NCI-H1092 treated with DMSO at 0.1 percent for 48 hours (cell line): ENCODE measurements at regions not wholly inside any gene's neighbourhood (a gene's known extent, or its start where the extent isn't known, plus 50 kb on each side); places are given as distances from the start of the nearest gene placed in this dataset.
A peak's percentile ranks its signal among the peaks of the same experiment; 100 is the strongest.
"Not testable (repeated sequence)": the region's sequence is repeated elsewhere in the genome, so short reads cannot be mapped to it uniquely, and the experiment has no call there.

Source experiments
- DNase-seq: peaks from one replicate; lab custom pipeline; 2025; lab: John Stamatoyannopoulos, UW

- no peak for DNase-seq
These were observed 73.4 kb downstream of the FGD2 start for GRCh38 chr6:37078814-37079213.

- DNase-seq = no peak
These were observed 75.7 kb downstream of the FGD2 start for GRCh38 chr6:37081042-37081607.

GRCh38 chr6:37082390-37083130 lies 77.1 kb downstream of the FGD2 start:
- no peak for DNase-seq

GRCh38 chr6:37083243-37084138 lies 78.0 kb downstream of the FGD2 start:
- DNase-seq = no peak

GRCh38 chr6:37084665-37085064 lies 79.2 kb downstream of the FGD2 start:
- not testable (repeated sequence) for DNase-seq

- no peak for DNase-seq
These were observed 79.7 kb downstream of the FGD2 start for GRCh38 chr6:37085198-37085597.

GRCh38 chr6:37088897-37089296 lies 81.1 kb upstream of the PIM1 start:
- DNase-seq = no peak

GRCh38 chr6:37089783-37090182 lies 80.2 kb upstream of the PIM1 start:
- no peak for DNase-seq

- DNase-seq = not testable (repeated sequence)
These were observed 78.8 kb upstream of the PIM1 start for GRCh38 chr6:37091104-37091503.

GRCh38 chr6:37091586-37091985 lies 78.4 kb upstream of the PIM1 start:
- not testable (repeated sequence) for DNase-seq

GRCh38 chr6:37092923-37093727 lies 76.8 kb upstream of the PIM1 start:
- no peak for DNase-seq

- no peak for DNase-seq
These were observed 76.3 kb upstream of the PIM1 start for GRCh38 chr6:37093728-37094069.

GRCh38 chr6:37095997-37096396 lies 74.0 kb upstream of the PIM1 start:
- no peak for DNase-seq

- no peak for DNase-seq
These were observed 72.6 kb upstream of the PIM1 start for GRCh38 chr6:37097335-37097734.

GRCh38 chr6:37099442-37099841 lies 70.5 kb upstream of the PIM1 start:
- no peak for DNase-seq

GRCh38 chr6:37100745-37101144 lies 69.2 kb upstream of the PIM1 start:
- no peak for DNase-seq

- no peak for DNase-seq
These were observed 68.0 kb upstream of the PIM1 start for GRCh38 chr6:37101991-37102298.

- peak; percentile 91 for DNase-seq
These were observed 67.4 kb upstream of the PIM1 start for GRCh38 chr6:37102299-37103168.

GRCh38 chr6:37103169-37104039 lies 66.5 kb upstream of the PIM1 start:
- DNase-seq = peak; percentile 91

- no peak for DNase-seq
These were observed 65.2 kb upstream of the PIM1 start for GRCh38 chr6:37104824-37105147.
